ENCODE measurements at regions not wholly inside any gene's neighbourhood (a gene's known extent, or its start where the extent isn't known, plus 50 kb on each side); places are given as distances from the start of the nearest gene placed in this dataset.

DNA sequence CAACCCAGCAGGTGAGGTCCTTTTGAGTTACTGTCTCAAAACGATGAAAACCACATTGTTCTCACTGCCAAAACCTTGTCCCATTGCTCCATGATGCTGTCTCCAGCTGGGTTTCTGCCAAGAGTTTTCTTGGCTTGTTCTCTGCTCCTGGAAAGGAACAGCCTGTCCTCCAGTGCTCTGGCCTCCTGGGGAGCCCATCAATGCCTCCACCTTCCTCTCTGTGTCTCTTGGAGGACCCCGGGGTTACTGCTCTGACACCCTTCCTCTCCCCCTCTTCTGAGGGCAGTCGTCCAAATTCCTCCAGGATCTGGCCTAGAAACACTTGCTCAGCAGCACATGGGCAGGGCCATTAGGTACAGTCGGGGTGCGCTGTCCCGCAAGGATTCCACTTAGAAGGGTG, 63.9 kb upstream of the RGMA start (continued):
- TF ChIP-seq, protein P1, sequence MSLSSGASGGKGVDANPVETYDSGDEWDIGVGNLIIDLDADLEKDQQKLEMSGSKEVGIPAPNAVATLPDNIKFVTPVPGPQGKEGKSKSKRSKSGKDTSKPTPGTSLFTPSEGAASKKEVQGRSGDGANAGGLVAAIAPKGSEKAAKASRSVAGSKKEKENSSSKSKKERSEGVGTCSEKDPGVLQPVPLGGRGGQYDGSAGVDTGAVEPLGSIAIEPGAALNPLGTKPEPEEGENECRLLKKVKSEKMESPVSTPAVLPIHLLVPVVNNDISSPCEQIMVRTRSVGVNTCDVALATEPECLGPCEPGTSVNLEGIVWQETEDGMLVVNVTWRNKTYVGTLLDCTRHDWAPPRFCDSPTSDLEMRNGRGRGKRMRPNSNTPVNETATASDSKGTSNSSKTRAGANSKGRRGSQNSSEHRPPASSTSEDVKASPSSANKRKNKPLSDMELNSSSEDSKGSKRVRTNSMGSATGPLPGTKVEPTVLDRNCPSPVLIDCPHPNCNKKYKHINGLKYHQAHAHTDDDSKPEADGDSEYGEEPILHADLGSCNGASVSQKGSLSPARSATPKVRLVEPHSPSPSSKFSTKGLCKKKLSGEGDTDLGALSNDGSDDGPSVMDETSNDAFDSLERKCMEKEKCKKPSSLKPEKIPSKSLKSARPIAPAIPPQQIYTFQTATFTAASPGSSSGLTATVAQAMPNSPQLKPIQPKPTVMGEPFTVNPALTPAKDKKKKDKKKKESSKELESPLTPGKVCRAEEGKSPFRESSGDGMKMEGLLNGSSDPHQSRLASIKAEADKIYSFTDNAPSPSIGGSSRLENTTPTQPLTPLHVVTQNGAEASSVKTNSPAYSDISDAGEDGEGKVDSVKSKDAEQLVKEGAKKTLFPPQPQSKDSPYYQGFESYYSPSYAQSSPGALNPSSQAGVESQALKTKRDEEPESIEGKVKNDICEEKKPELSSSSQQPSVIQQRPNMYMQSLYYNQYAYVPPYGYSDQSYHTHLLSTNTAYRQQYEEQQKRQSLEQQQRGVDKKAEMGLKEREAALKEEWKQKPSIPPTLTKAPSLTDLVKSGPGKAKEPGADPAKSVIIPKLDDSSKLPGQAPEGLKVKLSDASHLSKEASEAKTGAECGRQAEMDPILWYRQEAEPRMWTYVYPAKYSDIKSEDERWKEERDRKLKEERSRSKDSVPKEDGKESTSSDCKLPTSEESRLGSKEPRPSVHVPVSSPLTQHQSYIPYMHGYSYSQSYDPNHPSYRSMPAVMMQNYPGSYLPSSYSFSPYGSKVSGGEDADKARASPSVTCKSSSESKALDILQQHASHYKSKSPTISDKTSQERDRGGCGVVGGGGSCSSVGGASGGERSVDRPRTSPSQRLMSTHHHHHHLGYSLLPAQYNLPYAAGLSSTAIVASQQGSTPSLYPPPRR (CRISPR knock-in tag; IDR thresholded peaks at IDR 0.05; ENCODE audit: borderline replicate concordance) = no peak
- no peak for TF ChIP-seq RBFOX2 (IDR thresholded peaks at IDR 0.05; ENCODE audit: low read depth, low read length)
- TF ChIP-seq, protein P2, sequence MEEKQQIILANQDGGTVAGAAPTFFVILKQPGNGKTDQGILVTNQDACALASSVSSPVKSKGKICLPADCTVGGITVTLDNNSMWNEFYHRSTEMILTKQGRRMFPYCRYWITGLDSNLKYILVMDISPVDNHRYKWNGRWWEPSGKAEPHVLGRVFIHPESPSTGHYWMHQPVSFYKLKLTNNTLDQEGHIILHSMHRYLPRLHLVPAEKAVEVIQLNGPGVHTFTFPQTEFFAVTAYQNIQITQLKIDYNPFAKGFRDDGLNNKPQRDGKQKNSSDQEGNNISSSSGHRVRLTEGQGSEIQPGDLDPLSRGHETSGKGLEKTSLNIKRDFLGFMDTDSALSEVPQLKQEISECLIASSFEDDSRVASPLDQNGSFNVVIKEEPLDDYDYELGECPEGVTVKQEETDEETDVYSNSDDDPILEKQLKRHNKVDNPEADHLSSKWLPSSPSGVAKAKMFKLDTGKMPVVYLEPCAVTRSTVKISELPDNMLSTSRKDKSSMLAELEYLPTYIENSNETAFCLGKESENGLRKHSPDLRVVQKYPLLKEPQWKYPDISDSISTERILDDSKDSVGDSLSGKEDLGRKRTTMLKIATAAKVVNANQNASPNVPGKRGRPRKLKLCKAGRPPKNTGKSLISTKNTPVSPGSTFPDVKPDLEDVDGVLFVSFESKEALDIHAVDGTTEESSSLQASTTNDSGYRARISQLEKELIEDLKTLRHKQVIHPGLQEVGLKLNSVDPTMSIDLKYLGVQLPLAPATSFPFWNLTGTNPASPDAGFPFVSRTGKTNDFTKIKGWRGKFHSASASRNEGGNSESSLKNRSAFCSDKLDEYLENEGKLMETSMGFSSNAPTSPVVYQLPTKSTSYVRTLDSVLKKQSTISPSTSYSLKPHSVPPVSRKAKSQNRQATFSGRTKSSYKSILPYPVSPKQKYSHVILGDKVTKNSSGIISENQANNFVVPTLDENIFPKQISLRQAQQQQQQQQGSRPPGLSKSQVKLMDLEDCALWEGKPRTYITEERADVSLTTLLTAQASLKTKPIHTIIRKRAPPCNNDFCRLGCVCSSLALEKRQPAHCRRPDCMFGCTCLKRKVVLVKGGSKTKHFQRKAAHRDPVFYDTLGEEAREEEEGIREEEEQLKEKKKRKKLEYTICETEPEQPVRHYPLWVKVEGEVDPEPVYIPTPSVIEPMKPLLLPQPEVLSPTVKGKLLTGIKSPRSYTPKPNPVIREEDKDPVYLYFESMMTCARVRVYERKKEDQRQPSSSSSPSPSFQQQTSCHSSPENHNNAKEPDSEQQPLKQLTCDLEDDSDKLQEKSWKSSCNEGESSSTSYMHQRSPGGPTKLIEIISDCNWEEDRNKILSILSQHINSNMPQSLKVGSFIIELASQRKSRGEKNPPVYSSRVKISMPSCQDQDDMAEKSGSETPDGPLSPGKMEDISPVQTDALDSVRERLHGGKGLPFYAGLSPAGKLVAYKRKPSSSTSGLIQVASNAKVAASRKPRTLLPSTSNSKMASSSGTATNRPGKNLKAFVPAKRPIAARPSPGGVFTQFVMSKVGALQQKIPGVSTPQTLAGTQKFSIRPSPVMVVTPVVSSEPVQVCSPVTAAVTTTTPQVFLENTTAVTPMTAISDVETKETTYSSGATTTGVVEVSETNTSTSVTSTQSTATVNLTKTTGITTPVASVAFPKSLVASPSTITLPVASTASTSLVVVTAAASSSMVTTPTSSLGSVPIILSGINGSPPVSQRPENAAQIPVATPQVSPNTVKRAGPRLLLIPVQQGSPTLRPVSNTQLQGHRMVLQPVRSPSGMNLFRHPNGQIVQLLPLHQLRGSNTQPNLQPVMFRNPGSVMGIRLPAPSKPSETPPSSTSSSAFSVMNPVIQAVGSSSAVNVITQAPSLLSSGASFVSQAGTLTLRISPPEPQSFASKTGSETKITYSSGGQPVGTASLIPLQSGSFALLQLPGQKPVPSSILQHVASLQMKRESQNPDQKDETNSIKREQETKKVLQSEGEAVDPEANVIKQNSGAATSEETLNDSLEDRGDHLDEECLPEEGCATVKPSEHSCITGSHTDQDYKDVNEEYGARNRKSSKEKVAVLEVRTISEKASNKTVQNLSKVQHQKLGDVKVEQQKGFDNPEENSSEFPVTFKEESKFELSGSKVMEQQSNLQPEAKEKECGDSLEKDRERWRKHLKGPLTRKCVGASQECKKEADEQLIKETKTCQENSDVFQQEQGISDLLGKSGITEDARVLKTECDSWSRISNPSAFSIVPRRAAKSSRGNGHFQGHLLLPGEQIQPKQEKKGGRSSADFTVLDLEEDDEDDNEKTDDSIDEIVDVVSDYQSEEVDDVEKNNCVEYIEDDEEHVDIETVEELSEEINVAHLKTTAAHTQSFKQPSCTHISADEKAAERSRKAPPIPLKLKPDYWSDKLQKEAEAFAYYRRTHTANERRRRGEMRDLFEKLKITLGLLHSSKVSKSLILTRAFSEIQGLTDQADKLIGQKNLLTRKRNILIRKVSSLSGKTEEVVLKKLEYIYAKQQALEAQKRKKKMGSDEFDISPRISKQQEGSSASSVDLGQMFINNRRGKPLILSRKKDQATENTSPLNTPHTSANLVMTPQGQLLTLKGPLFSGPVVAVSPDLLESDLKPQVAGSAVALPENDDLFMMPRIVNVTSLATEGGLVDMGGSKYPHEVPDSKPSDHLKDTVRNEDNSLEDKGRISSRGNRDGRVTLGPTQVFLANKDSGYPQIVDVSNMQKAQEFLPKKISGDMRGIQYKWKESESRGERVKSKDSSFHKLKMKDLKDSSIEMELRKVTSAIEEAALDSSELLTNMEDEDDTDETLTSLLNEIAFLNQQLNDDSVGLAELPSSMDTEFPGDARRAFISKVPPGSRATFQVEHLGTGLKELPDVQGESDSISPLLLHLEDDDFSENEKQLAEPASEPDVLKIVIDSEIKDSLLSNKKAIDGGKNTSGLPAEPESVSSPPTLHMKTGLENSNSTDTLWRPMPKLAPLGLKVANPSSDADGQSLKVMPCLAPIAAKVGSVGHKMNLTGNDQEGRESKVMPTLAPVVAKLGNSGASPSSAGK (IDR thresholded peaks at IDR 0.05) = no peak
- no peak for TF ChIP-seq LEF1 (IDR thresholded peaks at IDR 0.05)
- TF ChIP-seq, protein P3, sequence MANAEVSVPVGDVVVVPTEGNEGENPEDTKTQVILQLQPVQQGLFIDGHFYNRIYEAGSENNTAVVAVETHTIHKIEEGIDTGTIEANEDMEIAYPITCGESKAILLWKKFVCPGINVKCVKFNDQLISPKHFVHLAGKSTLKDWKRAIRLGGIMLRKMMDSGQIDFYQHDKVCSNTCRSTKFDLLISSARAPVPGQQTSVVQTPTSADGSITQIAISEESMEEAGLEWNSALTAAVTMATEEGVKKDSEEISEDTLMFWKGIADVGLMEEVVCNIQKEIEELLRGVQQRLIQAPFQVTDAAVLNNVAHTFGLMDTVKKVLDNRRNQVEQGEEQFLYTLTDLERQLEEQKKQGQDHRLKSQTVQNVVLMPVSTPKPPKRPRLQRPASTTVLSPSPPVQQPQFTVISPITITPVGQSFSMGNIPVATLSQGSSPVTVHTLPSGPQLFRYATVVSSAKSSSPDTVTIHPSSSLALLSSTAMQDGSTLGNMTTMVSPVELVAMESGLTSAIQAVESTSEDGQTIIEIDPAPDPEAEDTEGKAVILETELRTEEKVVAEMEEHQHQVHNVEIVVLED (CRISPR knock-in tag; IDR thresholded peaks at IDR 0.05) = no peak
- no peak for TF ChIP-seq EZH2 (IDR thresholded peaks at IDR 0.05; ENCODE audit: borderline replicate concordance, low read depth, low read length)
- TF ChIP-seq, protein P4, sequence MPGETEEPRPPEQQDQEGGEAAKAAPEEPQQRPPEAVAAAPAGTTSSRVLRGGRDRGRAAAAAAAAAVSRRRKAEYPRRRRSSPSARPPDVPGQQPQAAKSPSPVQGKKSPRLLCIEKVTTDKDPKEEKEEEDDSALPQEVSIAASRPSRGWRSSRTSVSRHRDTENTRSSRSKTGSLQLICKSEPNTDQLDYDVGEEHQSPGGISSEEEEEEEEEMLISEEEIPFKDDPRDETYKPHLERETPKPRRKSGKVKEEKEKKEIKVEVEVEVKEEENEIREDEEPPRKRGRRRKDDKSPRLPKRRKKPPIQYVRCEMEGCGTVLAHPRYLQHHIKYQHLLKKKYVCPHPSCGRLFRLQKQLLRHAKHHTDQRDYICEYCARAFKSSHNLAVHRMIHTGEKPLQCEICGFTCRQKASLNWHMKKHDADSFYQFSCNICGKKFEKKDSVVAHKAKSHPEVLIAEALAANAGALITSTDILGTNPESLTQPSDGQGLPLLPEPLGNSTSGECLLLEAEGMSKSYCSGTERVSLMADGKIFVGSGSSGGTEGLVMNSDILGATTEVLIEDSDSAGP (CRISPR knock-in tag; IDR thresholded peaks at IDR 0.05) = no peak
- no peak for TF ChIP-seq RBM39 (optimal IDR thresholded peaks at IDR 0.05; ENCODE audit: low read depth, low read length)
- no peak for TF ChIP-seq FUS (optimal IDR thresholded peaks at IDR 0.05; ENCODE audit: low read depth, low read length)

Data from K562 (cell line).